Daoy (cell line): ENCODE measurements at regions not wholly inside any gene's neighbourhood (a gene's known extent, or its start where the extent isn't known, plus 50 kb on each side); places are given as distances from the start of the nearest gene placed in this dataset.
A peak's percentile ranks its signal among the peaks of the same experiment; 100 is the strongest.
"Not testable (repeated sequence)": the region's sequence is repeated elsewhere in the genome, so short reads cannot be mapped to it uniquely, and the experiment has no call there.

Experiments used
- DNase-seq: peaks from one replicate; pipeline ENCODE4 v3.0.0-alpha.2; 2015; ENCODE audit warnings: low read depth

DNA sequence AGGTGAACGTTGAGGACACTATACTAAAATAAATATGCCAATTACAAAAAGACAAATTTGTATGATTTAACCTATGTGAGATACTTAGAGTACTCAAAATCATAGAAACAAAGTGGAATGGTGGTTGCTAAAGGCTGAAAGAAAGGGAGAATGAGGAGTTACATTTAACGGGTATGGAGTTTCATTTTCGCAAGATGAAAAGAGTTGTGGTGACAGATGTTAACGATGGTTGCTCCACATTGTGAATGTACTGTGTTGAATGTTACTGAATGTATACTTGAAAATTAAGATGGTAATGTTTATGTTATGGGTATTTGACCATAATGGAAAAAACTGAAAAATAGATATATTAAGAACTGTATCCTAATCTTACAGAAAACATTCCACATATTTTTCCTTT is 51.3 kb upstream of the MOCS2 start:
- DNase-seq: no peak

DNA sequence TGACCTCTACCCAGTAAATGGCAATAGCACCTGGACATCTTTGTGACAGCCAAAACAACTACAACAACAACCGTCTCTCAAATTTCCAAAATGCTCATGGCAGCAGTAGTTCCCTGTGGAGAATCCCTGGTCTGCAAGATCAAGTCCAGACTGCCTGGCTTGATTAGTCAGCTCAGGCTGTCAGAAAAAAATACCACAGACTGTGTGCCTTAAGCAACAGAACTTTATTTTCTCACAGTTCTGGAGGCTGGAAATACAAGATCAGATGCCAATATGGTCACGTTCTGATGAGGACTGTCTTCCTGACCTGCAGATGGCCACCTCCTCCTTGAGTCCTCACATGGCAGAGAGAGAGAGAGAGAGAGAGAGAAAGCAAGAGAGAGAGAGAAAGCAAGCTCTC is 52.3 kb upstream of the MOCS2 start:
- no peak for DNase-seq

DNA sequence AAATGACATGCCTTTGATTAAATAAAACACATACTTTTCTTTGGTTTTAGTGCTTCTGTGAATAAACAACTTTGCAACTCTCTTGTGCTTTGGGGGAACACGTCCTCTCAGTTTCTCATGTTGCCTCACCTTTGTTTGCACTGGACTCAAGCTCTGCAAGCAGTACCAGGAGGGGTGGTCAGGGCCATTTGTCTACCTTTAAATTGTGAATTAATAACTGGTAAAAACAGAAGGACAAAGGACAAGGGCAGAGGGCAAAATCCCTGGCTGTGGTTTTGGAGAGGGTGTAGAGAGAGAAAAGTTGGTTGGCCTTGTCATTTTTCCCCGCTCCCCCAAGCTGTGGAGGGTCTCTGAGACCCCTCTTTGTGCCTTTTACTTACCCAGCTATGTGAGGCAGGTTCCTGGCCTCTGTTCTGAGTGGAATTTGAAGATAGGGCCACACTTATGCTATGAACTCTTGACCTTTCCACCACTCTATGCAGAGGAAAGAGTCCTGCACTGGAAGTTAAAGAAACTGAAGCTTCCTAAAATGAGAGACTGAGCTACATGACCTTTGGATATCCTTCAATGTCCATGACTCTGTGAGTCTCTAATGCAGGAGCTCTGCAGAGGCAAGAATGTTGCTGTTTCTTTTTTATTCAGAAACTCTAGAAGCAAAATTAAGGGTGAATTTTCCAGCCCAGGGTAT is 55.1 kb upstream of the MOCS2 start:
- DNase-seq: no peak

DNA sequence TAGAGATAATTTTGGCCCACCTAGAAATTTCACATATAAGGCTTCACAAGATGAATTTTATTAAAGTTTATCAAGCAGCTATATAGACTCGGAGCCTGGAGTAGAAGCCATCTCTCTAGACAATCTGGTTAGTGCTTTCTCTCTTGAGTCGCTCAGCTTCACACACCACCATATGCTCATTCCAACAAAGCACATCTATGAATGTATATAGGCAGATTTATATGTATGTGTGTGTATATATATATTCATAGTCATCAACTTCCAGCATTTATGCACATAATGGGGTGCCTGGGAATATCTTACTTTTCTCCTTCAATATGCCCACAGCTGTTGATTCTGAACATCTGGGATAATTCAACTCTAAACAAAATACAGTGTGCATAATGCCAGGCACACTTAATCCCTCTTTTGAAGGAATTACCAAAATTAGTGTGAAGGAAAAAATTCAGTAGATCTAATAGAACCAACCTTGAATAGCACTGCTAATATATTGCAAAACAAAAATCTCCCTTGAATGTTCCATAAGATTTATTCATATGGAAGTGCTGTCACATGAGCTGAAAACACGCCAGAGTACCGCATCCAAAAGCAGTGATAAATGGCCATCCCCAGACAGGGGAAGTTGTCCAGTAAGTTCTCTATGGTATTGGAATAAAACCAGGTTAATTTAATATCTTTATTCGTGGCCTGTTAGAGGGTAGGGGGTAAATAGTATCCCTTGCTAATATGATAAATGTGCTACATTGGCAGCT is 56.0 kb upstream of the MOCS2 start:
- DNase-seq: no peak

DNA sequence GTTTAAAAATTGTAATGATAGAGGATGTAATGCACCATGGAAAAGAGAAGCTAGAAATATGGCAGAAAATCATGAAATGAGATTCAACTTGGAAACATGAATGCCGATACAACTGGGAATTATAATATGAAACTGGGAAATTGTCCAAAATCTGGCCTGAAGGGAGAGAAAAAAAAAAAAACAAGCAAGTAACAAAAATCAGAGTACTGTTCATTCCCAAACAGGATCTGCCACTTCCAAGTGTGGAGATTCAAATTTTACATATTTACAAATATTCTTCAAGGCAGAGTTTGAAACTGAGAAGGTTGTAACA is 56.6 kb upstream of the MOCS2 start:
- DNase-seq: no peak

DNA sequence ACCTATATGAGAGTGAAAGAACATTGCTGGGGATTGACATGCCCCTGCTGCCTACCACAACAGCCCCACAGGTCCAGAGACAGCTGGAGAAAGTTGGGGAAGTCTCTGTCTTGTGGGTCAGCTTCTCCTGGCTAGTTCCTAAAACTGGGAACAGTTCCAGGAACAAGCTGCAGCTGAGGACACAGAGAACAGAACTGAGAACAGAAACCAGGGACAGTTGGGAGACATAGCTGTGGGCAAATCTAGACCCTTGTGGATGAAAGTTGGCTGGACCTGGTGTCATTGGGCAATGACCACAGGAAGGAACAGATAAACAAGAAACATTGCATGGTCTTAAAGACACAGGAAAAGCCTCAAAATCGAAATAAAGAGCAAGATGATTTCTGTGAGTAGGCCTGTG is 58.3 kb upstream of the MOCS2 start:
- DNase-seq: no peak

DNA sequence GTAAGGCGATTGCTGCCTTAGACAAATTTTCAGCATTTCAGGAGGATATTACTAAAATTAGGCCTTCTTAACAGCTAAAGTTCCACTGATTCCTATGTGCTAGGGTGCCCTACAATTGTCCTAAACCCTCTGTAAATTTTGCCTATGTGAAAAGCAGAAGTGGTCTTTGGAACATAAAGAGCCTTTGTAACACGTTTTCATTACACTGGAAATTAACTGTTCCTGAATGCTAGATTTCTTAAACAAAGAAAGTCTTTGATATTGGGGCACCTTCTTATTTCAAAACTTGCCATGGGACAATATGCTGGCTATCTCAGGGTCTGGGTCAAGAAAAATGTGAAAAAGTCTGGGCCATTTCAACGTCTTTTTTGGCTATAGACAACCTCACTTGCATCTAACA is 60.4 kb upstream of the MOCS2 start:
- no peak for DNase-seq

DNA sequence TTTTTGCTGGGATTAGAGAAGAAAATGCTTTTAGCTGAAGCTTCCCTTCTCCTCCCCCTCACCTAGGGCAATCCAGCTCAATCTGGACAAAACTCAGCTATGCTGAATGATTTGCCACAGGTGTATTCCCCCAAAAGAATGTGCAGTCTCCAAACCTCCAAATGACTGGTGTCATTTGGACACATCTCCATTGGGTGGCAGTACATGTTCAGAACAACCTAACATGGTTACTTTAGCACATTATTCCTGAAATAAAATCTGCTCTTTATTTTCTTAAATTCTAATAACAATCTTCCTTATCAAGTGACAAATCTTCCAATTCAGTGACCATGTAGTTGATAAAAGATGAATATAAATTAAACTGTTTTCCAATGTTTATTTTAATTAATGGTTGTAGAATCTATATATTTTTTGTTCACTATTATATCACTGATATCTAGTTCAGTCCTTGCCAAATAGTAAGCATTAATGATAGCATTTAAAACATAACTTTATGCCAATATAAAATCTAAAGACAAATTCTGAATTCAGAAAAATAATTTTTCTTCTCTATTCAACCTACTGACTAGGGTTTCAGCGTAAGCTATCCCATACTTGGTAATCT is 61.3 kb upstream of the MOCS2 start:
- DNase-seq: peak; percentile 17

DNA sequence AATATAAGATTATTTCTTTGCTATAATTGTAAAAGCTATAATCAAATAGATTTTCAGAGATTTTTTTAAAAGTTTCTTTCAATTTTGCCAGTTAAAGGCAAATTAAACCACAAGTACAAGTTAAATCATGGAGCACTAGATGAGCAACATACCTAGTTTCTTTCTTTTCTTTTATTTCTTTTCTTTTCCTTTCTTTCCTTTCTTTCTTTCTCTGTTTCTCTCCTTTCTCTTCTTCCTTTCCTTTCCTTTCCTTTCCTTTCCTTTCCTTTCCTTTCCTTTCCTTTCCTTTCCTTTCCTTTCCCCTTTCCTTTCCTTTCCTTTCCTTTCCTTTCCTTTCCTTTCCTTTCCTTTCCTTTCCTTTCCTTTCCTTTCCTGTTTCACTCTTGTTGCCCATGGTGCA is 62.5 kb upstream of the MOCS2 start:
- DNase-seq: not testable (repeated sequence)

DNA sequence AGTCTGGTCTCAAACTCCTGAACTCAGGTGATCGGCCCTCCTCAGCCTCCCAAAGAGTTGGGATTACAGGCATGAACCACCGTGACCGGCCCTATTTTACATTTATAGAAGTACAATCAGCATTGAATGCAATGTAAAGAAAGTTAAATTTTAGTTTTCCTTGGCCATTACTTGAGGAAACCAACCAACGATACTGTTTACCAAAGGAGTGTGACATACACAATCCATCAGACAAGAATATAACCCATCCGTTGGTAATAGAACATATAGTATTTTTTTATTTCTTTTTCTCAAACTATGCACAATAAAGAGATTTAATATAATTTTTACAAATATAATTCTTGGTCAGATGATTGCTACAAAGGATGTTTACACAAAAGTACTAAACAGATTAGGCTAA is 63.1 kb upstream of the MOCS2 start:
- no peak for DNase-seq

DNA sequence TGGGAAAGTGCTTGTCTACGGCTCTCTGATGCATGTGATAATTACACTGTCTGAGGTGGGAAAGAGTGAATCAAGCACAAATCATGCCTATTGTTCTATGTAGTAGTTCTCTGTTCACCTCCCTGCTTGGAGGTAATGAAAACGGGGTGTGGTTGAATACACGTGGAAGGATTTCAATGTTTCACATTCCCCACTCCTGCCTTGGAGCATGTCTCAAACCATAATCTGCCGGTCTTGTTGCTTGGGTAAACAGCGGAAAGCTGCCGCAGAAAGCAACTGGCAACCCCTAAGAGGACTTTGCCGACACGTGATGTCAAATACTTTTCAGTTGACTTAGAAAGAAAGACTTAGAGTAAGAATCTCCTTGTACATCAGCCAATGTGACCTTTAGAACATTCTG is 63.5 kb upstream of the MOCS2 start:
- no peak for DNase-seq

DNA sequence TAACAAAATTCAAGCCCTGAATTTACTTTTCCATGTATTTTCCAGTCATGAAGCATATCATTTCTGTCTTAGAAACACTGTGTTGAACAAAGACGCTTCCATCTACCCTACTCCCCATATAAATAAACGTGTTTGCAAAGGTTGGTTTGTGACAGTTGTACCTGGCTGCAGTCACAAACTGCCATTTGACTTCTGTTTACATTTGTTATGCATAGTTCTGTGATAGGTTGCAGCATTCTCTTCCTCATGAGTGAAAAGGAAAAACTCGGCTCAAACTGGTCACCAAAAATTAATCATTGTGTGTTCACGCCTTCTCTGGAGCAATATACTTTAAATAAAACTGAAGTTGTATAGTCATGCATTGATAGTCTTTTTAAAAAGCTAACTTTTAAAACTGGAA is 69.3 kb upstream of the MOCS2 start:
- DNase-seq: no peak

DNA sequence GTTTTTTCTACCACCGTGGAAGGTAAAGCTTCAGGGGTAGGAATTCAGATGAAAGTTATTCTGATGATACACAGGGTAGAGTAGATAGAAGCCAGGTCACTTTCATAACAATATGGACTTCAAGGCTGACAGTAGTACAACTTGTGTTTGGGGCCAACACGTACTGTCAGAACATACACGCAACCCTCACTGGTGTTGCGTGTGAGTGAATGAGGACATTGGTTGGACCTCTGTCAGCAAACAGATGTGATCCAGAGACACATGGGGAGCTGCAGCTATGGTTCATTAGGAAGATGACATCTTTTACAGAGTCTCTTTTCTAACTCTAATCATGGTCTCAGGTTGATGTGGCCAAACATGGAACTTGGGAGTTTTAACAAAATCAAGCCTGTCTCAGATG is 70.1 kb upstream of the MOCS2 start:
- DNase-seq: no peak

DNA sequence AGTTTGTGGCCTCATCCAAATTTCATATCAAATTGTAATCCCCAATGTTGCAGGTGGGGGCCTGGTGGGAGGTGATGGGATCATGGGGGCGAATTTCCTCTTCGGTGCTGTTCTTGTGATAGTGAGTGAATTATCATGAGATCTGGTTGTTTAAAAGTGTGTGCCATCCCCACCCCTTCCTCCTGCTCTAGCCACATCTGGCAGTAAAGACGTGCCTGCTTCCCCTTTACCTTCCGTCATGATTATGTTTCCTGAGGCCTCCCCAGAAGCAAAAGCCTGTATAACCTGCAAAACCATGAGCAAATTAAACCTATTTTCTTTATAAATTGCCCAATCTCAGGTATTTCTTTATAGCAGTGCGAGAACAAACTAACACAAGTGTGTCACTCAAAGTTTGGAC is 71.0 kb upstream of the MOCS2 start:
- no peak for DNase-seq

DNA sequence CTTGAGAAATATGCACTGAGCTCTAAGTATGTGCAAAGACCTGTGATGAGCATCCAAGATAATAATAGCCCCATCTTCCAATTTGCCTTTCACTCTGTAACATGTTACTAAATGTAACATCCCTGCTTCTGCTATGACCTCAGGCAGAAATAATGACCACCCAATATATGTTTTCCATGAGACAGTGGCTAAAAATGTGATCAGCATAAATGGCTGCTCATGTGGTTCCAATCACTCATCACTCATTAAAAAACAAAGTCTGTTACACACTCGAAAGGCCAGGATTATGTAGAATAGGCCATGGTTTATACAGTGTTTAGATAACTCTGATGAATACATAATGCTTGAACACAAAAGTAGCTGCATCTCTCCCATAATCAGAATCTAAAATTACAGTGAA is 71.4 kb upstream of the MOCS2 start:
- DNase-seq: no peak

DNA sequence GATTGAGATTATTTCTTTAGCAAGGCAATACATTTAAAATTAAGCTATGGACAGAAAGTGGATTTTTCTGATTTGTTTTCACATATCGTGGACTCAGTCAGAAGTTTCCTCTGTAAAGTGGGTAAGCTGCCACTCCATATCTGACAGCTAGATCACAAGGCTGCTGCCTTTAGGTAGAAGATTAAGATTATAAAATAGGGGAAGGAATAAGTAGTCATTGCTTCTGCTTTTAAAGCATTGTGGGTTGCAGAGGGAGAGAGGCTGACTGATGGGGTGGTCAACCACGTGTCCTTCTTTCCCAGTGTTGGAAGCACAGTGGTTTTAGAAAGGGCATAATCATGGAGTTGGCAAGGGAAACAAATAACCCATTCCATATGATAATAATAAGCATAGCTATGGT is 74.3 kb upstream of the MOCS2 start:
- DNase-seq: no peak

DNA sequence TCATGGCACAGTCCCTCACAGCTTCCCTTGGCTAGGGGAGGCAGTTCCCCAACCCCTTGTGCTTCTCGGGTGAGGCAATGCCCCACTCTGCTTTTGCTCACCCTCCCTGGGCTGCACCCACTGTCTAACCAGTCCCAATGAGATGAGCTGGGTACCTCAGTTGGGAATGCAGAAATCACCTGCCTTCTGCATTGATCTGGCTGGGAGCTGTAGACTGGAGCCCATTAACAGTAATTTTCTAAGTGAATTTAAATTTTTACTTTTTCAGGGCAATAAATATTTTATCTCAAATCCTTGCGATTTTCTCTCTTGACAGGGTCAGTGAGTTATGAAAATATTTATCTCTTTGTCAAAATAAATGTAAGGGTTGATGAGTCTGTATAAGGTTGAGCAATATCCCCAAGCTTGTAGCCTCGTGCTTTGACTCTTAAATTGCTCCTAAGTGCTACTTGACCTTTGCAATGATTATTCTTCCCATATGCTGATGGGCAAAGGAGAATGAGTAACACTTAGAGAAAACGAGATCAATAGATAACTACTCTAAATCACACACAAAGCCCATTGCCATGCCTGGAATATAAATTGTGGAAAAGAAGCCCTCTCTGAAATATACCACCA is 82.1 kb upstream of the MOCS2 start:
- no peak for DNase-seq

DNA sequence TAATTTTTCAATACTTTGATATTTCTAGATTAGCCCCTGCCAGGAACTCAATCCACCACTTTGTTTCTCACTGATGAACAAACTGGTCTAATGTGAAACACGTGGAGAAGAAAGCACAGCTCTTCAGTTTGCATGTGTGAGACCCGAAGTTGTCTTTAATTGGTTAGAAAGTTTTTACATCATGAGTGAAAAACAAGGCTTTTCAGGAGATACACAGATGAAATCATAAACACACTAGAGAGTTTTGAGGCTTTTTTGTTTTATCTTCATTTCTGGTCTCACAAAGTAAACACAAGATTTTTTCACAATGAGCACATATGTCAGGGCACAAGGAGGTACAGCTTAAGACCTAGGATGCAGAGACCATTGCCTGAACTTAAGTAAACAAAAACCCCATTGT is 84.5 kb upstream of the MOCS2 start:
- no peak for DNase-seq

DNA sequence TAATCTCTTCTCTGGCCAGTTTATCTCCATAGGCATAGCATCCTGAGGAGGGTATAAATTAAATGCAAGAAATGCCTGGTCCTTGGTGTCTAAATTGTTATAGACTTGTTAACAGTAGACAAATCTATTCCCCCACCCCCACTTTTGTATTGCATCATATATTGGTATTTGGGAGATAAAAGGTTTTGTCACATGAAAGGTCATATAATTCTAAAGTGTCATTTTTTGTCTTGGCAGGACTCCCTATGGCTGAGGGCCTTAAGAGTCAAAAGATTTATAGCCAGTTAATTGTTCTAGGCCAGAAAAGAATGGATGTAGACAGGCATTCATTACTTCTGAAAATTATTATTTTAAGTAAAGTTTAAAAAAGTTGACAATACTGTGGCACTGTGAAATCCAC is 90.3 kb upstream of the MOCS2 start:
- no peak for DNase-seq

DNA sequence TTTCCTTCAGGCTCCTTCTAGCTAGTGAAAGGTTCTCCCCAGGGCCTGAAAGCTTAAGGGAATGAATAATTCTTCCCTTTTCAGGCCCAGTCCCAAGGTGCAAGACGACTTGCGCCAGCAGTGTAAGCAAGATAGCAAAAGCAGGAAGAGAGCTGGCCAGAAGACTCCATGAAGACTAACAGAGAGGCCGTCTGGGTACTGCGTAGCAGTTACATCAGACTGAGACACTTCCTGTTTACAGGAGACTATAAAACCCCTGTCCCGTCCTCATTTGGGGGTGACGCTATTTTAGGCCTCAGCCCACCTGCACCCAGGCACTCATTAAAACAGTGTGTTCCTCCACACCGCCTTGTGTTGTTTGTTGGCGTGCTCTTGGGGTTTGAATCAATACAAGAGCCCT is 90.7 kb upstream of the MOCS2 start:
- DNase-seq: no peak

DNA sequence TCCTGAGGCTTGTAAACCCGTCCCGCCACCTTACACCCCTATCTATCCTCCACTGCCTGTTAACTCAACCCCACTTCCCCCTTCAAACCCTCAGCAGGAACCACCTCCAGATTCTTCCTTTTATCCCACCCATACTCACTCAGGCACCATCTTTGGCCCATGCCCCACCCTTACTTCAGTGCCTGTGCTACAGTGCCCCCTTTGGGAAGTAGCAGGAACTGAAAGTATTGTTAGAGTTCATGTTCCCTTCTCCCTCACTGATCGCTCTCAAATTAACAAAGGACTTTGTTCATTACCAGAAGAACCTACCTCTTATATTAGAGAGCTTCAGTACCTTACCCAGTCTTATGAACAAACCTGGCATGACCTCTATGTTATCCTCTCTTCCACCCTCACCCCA is 92.2 kb upstream of the MOCS2 start:
- no peak for DNase-seq

DNA sequence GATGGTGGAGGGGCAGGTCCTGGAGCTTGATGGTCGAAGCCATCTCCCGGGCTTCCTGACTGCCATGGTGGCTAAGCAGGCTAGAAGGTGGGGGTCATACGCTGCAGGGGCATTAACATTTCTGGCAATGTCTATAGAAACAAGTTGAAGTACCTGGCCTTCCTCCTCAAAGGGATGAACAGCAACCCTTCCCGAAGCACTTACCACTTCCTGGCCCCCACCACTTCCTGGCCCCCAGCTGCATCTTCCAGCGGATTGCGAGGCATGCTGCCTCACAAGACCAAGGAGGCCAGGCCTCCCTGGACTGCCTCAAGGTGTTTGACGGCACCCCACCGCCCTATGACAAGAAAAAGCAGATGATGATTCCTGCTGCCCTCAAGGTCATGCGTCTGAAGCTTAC is 97.0 kb upstream of the MOCS2 start:
- DNase-seq: no peak

DNA sequence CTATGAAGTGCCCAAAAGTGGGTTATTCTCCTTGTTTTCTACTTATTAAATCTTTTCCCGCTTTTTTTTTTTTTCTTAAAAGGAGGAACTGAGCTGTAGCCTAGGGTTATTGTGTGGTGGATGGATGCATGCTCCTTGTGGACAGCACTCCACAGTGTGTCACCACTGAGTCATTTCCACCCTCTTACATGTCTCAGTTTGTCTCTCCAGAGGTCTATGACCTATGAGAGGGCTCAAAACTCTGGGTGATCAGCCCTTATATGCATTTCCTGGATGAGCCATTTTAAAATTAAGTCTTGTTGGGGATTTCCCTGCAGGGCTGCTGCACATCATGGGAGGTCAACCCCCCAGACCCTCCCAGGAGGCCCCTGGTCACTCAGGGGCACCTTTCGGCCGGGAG is 102.2 kb upstream of the MOCS2 start:
- peak; percentile 67 for DNase-seq
